Thoracic aorta (tissue), 2 donors: ENCODE measurements at regions not wholly inside any gene's neighbourhood (a gene's known extent, or its start where the extent isn't known, plus 50 kb on each side); places are given as distances from the start of the nearest gene placed in this dataset.
"Not testable (repeated sequence)": the region's sequence is repeated elsewhere in the genome, so short reads cannot be mapped to it uniquely, and the experiment has no call there.

Experiments
- ATAC-seq: fragments of 150-250 bp; one replicate; pipeline ENCODE4 v1.8.0; 2017; ENCODE audit warnings: low read depth; ENCODE audit not compliant: insufficient number of reproducible peaks, low FRiP score
- DNase-seq: peaks from one replicate; pipeline ENCODE4 v3.0.0-alpha.2; 2020; ENCODE audit warnings: low spot score
- H3K27ac ChIP-seq, 2 donors: fragments of 200-600 bp; sonication (generic); 1 replicate in 1 of 2; 2 replicates in 1 of 2; pipeline ENCODE4 v1.5.1; 2016; ENCODE audit warnings: mild to moderate bottlenecking in 2 of 2, moderate library complexity in 2 of 2
- H3K27me3 ChIP-seq: fragments of 200-600 bp; sonication (generic); replicated peaks from 2 replicates; pipeline ENCODE4 v1.6.0; 2016; ENCODE audit warnings: mild to moderate bottlenecking; ENCODE audit not compliant: insufficient read depth
- H3K36me3 ChIP-seq: fragments of 200-600 bp; sonication (generic); one replicate; pipeline ENCODE4 v1.5.1; 2016
- H3K4me1 ChIP-seq, 2 donors: fragments of 200-600 bp; sonication (generic); 1 replicate in 1 of 2; 2 replicates in 1 of 2; pipeline versions ENCODE4 v1.5.1 to v1.6.0; 2016; ENCODE audit warnings: low read depth in 2 of 2, mild to moderate bottlenecking in 1 of 2; ENCODE audit not compliant: control insufficient read depth in 1 of 2
- H3K4me3 ChIP-seq: fragments of 200-600 bp; sonication (generic); 2 replicates; pipeline ENCODE4 v1.5.1; 2016; ENCODE audit warnings: mild to moderate bottlenecking
- H3K9me3 ChIP-seq: fragments of 200-600 bp; sonication (generic); 2 replicates; pipeline ENCODE4 v1.5.1; 2016
- TF ChIP-seq, protein P1 (sequence below): fragments of 200-600 bp; sonication (generic); IDR thresholded peaks from one replicate; pipeline ENCODE4 v1.5.1; 2019; ENCODE audit warnings: antibody characterized with exemption

DNA sequence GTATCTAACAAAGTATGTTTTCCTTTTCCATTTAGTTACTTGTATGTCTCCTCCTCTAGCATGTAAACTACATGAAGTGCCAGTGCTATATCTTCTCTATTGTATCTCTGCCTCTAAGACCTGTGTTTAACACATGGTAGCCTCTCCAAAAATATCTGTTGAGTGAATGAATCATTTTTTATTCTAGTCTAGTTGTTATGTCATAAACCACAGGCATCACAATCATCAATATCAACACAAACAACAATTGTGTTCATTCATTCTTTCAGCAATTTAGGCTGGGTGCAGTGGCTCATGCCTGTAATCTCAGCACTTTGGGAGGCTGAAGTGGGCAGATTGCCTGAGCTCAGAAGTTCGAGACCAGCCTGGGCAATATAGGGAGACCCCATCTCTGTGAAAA, 111.6 kb upstream of the EYA4 start:
- ATAC-seq = no peak
- Histone ChIP-seq H3K27ac (no peak overlapping the region), H3K27me3 (no peaks in the 10 kb centered on the region), H3K4me1 (peaks cover 0 to 12% of the 10 kb centered on the region in 2 donors), H3K4me3 (no peak overlapping the region), H3K36me3 (no peaks in the 10 kb centered on the region), H3K9me3 (no peaks in the 10 kb centered on the region)
- TF ChIP-seq, protein P1, sequence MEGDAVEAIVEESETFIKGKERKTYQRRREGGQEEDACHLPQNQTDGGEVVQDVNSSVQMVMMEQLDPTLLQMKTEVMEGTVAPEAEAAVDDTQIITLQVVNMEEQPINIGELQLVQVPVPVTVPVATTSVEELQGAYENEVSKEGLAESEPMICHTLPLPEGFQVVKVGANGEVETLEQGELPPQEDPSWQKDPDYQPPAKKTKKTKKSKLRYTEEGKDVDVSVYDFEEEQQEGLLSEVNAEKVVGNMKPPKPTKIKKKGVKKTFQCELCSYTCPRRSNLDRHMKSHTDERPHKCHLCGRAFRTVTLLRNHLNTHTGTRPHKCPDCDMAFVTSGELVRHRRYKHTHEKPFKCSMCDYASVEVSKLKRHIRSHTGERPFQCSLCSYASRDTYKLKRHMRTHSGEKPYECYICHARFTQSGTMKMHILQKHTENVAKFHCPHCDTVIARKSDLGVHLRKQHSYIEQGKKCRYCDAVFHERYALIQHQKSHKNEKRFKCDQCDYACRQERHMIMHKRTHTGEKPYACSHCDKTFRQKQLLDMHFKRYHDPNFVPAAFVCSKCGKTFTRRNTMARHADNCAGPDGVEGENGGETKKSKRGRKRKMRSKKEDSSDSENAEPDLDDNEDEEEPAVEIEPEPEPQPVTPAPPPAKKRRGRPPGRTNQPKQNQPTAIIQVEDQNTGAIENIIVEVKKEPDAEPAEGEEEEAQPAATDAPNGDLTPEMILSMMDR = no peak
- DNase-seq = no peak

DNA sequence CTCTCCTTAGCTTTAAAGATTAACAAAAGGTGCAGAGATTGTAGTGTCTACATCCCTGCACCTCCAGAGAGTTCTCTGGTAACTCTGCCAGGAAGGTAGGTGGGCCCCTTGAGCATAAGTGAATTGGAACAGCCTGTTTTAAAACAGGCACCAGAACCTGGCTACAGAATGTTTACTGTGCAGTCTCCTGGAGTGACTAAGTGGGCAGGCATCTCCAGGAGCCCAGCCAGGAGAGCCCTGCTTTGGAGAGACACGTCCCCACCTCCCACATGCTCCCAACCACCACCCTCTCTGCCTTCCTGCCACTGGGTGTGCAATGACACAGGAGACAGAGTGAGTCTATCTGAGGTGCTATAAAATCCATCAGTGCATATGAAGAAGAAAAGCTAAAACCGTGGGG, 110.3 kb upstream of the EYA4 start:
- Histone ChIP-seq H3K9me3 (no peaks in the 10 kb centered on the region), H3K36me3 (no peaks in the 10 kb centered on the region), H3K27me3 (no peaks in the 10 kb centered on the region), H3K4me3 (no peak overlapping the region), H3K27ac (no peak overlapping the region), H3K4me1 (peaks cover 0 to 12% of the 10 kb centered on the region in 2 donors)
- DNase-seq (no peak), ATAC-seq (no peak)
- TF ChIP-seq, protein P1 = no peak

DNA sequence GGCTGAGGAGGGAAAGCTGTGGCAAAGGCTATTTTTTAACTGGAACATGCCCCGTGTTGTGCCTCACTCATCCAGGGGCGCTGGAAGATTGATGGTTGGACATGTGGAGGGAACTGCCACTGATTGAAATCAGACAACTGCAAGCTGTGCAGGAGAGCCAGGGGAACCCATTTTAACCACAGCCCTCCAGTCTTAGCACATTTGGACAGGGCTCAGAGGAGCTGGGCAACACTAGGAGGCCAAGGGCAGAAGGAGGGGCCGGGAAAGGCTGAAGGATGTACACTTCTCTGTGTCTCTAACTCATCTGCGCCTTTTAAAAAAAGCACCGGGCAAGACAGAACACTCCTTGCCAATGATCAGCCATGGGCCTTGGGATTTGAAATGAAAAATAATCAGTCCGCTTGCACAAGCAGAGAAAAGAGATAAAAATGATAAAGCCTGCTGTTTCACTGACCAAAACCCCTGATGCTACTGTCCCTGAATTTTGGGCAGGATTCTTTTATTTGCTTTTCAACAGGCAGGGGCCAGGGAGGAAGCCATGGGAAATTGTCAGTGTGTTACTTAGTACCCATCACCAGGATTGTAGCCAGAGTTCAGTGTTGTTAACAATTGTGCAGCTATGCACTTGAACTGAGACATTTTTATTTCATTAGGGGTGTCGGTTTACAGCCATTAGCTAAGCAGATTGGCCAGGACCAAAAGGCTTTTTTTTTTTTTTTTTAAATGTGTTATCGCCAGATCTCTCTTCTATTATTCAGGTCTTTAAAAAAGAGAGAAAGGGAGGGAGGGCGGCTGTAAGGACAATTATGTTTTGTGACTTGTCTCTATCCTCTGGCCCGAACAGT, 109.3 kb upstream of the EYA4 start:
- Histone ChIP-seq H3K36me3 (no peaks in the 10 kb centered on the region), H3K27ac (no peak overlapping the region), H3K27me3 (no peaks in the 10 kb centered on the region), H3K4me3 (no peak overlapping the region), H3K9me3 (no peaks in the 10 kb centered on the region), H3K4me1 (peaks cover 0 to 12% of the 10 kb centered on the region in 2 donors)
- no peak for DNase-seq
- ATAC-seq = no peak
- TF ChIP-seq, protein P1 = no peak

DNA sequence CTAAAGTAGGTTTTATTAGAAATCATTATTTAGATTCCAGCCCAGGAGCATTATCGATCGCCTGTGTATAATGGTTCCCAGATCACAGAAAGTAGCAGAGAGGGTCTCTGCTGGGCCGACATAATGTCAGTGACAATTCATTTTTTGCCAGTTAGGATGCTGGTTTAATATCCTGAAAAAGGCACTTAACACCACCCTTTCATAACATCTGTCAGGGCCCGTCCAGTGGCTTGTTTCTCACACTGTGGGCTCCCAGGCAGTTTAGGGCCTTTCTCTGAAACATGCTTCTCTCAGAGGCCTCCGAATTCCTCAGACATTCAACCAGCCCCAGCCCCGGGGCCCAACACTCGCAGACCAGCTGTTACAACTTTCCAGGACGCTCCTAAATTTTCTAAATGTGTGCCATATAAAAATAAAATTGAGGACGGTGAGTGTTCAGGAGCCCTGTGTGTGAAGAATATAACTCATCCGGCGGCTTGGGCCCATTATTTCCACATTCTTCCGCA, 108.6 kb upstream of the EYA4 start:
- no peak for ATAC-seq
- TF ChIP-seq, protein P1 = no peak
- Histone ChIP-seq H3K9me3 (no peaks in the 10 kb centered on the region), H3K36me3 (no peaks in the 10 kb centered on the region), H3K27ac (no peak overlapping the region), H3K4me1 (peaks cover 0 to 12% of the 10 kb centered on the region in 2 donors), H3K4me3 (no peak overlapping the region), H3K27me3 (no peaks in the 10 kb centered on the region)
- no peak for DNase-seq

DNA sequence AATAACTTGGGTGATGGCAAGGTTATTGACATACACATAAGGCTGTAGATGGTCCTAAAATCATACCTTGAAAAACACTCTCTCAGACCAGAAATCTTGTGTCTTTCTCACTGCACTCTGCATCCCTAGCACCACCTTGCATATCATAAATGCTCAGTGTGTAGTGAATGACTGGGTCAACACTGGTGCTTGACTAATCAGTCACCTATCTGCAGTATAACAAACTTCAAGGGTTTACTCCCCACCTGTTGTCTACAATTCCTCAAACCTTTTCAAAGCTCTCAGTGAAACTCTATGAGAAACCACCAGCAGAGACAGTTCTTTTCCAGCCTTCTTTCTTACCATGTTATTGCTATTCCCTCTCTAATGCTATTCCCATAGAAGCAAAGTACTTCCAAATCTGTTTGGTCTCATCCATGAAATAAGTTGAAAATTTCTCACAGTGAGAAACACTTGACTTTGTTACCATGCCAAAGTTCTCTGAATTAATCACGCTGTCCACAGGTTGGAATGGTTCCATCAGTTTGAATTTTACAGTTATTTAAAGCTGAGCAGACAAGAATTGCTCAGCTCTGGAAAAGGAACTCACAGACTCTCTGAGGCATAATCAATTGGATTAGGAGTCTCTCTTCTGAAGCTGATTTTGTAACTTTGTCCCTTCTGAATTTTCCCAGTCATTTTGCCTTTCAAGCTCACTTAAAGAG, 104.8 kb upstream of the EYA4 start:
- ATAC-seq (no peak), DNase-seq (no peak)

DNA sequence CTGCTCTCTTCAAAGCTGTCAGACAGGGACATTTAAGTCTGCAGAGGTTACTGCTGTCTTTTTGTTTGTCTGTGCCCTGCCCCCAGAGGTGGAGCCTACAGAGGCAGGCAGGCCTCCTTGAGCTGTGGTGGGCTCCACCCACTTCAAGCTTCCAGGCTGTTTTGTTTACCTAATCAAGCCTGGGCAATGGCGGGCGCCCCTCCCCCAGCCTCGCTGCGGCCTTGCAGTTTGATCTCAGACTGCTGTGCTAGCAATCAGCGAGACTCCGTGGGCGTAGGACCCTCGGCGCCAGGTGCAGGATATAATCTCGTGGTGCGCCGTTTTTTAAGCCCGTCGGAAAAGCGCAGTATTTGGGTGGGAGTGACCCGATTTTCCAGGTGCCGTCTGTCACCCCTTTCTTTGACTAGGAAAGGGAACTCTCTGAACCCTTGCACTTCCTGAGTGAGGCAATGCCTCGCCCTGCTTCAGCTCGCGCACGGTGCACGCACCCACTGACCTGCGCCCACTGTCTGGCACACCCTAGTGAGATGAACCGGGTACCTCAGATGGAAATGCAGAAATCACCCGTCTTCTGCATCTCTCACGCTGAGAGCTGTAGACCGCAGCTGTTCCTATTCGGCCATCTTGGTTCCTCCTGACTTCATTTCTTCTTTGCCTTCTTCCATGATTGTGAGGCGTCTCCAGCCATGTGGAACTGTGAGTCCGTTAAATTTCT, 93.5 kb upstream of the EYA4 start:
- H3K27me3 ChIP-seq, H3K36me3 ChIP-seq, DNase-seq, H3K4me3 ChIP-seq, H3K4me1 ChIP-seq, H3K9me3 ChIP-seq, ATAC-seq, H3K27ac ChIP-seq: not testable (repeated sequence)

More for the DNA sequence above, 104.8 kb upstream of the EYA4 start:
- Histone ChIP-seq H3K36me3 (no peaks in the 10 kb centered on the region), H3K4me1 (peaks cover 0 to under 1% of the 10 kb centered on the region in 2 donors), H3K9me3 (no peaks in the 10 kb centered on the region), H3K4me3 (no peak overlapping the region), H3K27me3 (no peaks in the 10 kb centered on the region), H3K27ac (no peak overlapping the region)
- TF ChIP-seq, protein P1 = no peak
